ENCODE measurements at regions not wholly inside any gene's neighbourhood (a gene's known extent, or its start where the extent isn't known, plus 50 kb on each side); places are given as distances from the start of the nearest gene placed in this dataset.

DNA sequence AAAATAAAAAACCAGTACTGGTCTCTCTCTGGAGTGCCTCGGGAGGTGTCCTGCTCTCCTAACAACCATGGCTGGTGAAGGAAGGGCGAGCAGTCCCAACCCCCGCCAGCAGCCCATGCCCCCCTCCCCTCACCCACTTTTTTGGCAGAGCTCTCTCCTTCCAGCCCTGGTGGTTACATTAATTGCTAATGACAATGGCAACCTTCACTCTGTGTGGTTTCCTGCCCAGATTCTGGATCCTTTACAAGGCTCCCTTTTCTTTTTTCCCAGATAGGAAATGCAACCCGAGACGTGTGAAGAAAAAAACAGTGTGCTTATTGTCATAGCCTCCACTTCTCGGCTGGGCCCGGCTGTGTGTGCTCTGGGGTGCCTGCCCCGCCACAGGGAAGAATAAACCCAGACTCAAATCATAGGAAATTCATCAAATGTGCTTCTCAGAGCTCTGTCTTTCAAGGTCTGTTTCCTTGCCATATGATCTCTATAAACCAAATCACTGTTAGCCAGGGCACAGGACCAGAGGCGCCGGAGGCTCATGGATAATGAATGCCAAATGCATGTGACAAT lies 513.0 kb downstream of the SOX6 start:
- TF ChIP-seq, protein P1, sequence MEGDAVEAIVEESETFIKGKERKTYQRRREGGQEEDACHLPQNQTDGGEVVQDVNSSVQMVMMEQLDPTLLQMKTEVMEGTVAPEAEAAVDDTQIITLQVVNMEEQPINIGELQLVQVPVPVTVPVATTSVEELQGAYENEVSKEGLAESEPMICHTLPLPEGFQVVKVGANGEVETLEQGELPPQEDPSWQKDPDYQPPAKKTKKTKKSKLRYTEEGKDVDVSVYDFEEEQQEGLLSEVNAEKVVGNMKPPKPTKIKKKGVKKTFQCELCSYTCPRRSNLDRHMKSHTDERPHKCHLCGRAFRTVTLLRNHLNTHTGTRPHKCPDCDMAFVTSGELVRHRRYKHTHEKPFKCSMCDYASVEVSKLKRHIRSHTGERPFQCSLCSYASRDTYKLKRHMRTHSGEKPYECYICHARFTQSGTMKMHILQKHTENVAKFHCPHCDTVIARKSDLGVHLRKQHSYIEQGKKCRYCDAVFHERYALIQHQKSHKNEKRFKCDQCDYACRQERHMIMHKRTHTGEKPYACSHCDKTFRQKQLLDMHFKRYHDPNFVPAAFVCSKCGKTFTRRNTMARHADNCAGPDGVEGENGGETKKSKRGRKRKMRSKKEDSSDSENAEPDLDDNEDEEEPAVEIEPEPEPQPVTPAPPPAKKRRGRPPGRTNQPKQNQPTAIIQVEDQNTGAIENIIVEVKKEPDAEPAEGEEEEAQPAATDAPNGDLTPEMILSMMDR (IDR thresholded peaks at IDR 0.05), result no peak
- TF ChIP-seq POLR2A (IDR thresholded peaks at IDR 0.05) (no peak), POLR2AphosphoS5 (IDR thresholded peaks at IDR 0.05) (no peak), EP300 (IDR thresholded peaks at IDR 0.05; ENCODE audit: low read depth) (no peak)
